CD14-positive monocyte (primary cell): ENCODE measurements at regions not wholly inside any gene's neighbourhood (a gene's known extent, or its start where the extent isn't known, plus 50 kb on each side); places are given as distances from the start of the nearest gene placed in this dataset.

ENCODE experiments used
- DNase-seq, 3 donors: peaks; one replicate each; pipeline ENCODE4 v3.0.0-alpha.2; 2011 to 2022
- H2AFZ ChIP-seq: 2 replicates; pipeline ENCODE4 v1.6.0; 2012; ENCODE audit warnings: mild to moderate bottlenecking, low read depth, low read length, inconsistent platforms; ENCODE audit not compliant: insufficient read depth, poor library complexity, severe bottlenecking
- H3K27ac ChIP-seq, 2 donors: 1 replicate in 1 of 2; 2 replicates in 1 of 2; pipeline ENCODE4 v1.5.1; 2012 to 2013; ENCODE audit warnings: low read length in 2 of 2, control low read depth in 1 of 2, inconsistent platforms in 1 of 2, low read depth in 1 of 2, mild to moderate bottlenecking in 1 of 2
- H3K27me3 ChIP-seq, 2 donors: one replicate each; pipeline versions ENCODE4 v1.6.0 to v1.6.1; 2011 to 2013; ENCODE audit warnings: low read length in 2 of 2; ENCODE audit not compliant: control insufficient read depth in 2 of 2, insufficient read depth in 2 of 2
- H3K36me3 ChIP-seq, 2 donors: replicated peaks in 1 of 2; 1 replicate in 1 of 2; 2 replicates in 1 of 2; pipeline versions ENCODE4 v1.5.1 to v1.6.1; 2012 to 2013; ENCODE audit warnings: low read length in 2 of 2, control low read depth in 1 of 2, inconsistent platforms in 1 of 2, mild to moderate bottlenecking in 1 of 2; ENCODE audit not compliant: insufficient read depth in 2 of 2, control insufficient read depth in 1 of 2
- H3K4me1 ChIP-seq, 2 donors: 1 replicate in 1 of 2; 2 replicates in 1 of 2; pipeline versions ENCODE4 v1.5.1 to v1.6.1; 2012 to 2013; ENCODE audit warnings: low read length in 2 of 2, control low read depth in 1 of 2, inconsistent platforms in 1 of 2, mild to moderate bottlenecking in 1 of 2, moderate library complexity in 1 of 2; ENCODE audit not compliant: insufficient read depth in 2 of 2, control insufficient read depth in 1 of 2
- H3K4me2 ChIP-seq: replicated peaks from 2 replicates; pipeline ENCODE3; 2012; ENCODE audit warnings: low read length, moderate library complexity, mild to moderate bottlenecking; ENCODE audit not compliant: poor library complexity, severe bottlenecking; ENCODE audit errors: extremely low read depth
- H3K4me3 ChIP-seq, 3 experiments: fragments of 200-600 bp in 1 of 3; sonication (generic) in 1 of 3; replicated peaks in 1 of 3; 1 replicate in 2 of 3; 2 replicates in 1 of 3; pipeline ENCODE4 v1.5.1; 2011 to 2013; ENCODE audit warnings: low read length in 3 of 3, mild to moderate bottlenecking in 3 of 3, control low read depth in 2 of 3, low read depth in 2 of 3, inconsistent platforms in 1 of 3, moderate library complexity in 1 of 3
- H3K79me2 ChIP-seq: 2 replicates; pipeline ENCODE4 v1.6.0; 2012; ENCODE audit warnings: mild to moderate bottlenecking, control low read depth, inconsistent platforms, low read length, moderate library complexity; ENCODE audit not compliant: insufficient read depth
- H3K9ac ChIP-seq: 2 replicates; pipeline ENCODE4 v1.6.0; 2017; ENCODE audit warnings: low read length, mild to moderate bottlenecking; ENCODE audit not compliant: insufficient read depth, poor library complexity, severe bottlenecking
- H3K9me3 ChIP-seq, 2 donors: replicated peaks in 1 of 2; 1 replicate in 1 of 2; 2 replicates in 1 of 2; pipeline versions ENCODE4 v1.5.1 to v1.6.1; 2012 to 2013; ENCODE audit warnings: low read length in 2 of 2, control low read depth in 1 of 2; ENCODE audit not compliant: control insufficient read depth in 1 of 2, insufficient read depth in 1 of 2
- H4K20me1 ChIP-seq: 2 replicates; pipeline ENCODE4 v1.6.0; 2012; ENCODE audit warnings: mild to moderate bottlenecking, low read length, control low read depth, moderate library complexity; ENCODE audit not compliant: insufficient read depth
- H3K27ac Mint-ChIP-seq, 7 donors: one replicate each; pipeline ENCODE4 v1.8.0; 2020; ENCODE audit warnings: mild to moderate bottlenecking in 7 of 7, mixed read lengths in 7 of 7, moderate library complexity in 6 of 7, inconsistent platforms in 2 of 7
- H3K27me3 Mint-ChIP-seq, 3 donors: one replicate each; pipeline ENCODE4 v1.8.0; 2021 to 2022; ENCODE audit warnings: low read depth in 3 of 3, mild to moderate bottlenecking in 3 of 3, mixed read lengths in 3 of 3, moderate library complexity in 3 of 3, inconsistent platforms in 1 of 3
- H3K36me3 Mint-ChIP-seq, 2 donors: one replicate each; pipeline ENCODE4 v1.8.0; 2020; ENCODE audit warnings: mixed read lengths in 2 of 2, inconsistent platforms in 1 of 2, mild to moderate bottlenecking in 1 of 2
- H3K4me1 Mint-ChIP-seq: one replicate; pipeline ENCODE4 v1.8.0; 2020; ENCODE audit warnings: mild to moderate bottlenecking, mixed read lengths
- H3K4me3 Mint-ChIP-seq, 2 donors: one replicate each; pipeline ENCODE4 v1.8.0; 2020; ENCODE audit warnings: mild to moderate bottlenecking in 2 of 2, mixed read lengths in 2 of 2, moderate library complexity in 1 of 2
- H3K9me3 Mint-ChIP-seq, 7 donors: one replicate each; pipeline ENCODE4 v1.8.0; 2020 to 2022; ENCODE audit warnings: mixed read lengths in 7 of 7, mild to moderate bottlenecking in 6 of 7, moderate library complexity in 6 of 7, inconsistent platforms in 2 of 7
- WGBS: methylation state at CpG from one replicate; pipeline ENCODE4 v1.1.5; 2013; ENCODE audit warnings: missing lambda C conversion rate; ENCODE audit not compliant: insufficient coverage; 5-methylcytosine and 5-hydroxymethylcytosine counted together
- intact Hi-C, 2 donors: fragments of 100-400 bp; cut with micrococcal nuclease; formaldehyde crosslinking; loops; one replicate each; pipeline versions ENCODE4 v1.15.0 to v1.15.1; 2023
- TF ChIP-seq, protein P1 (sequence below): fragments of 200-600 bp; IDR thresholded peaks from one replicate; pipeline ENCODE4 v1.8.0; 2022; ENCODE audit warnings: antibody characterized with exemption, mild to moderate bottlenecking

DNA sequence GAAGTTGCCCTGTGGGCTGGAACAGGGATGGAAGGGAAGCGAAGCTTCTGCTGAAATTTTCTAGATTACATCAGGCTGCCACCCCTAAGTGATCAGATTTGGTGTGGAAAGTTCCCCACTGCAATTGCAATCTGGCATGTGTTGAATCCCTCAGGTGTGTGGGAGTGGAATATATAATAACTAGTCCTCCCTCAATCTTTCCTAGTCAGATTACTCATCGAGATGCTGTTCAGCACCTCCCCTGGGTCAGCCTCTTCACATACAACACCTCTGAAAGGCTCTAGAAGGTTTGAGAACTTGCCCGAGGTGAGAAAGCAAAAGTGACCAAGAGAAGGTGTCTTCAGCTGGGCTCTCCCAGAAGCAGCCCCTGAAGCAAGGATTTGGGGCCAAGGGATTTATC lies 336.8 kb downstream of the BCOR start:
- no peaks in the 10 kb centered on the region for H3K9me3 ChIP-seq
- H3K9ac ChIP-seq: no peak overlapping the region
- no peaks in the 10 kb centered on the region for H3K27me3 ChIP-seq
- peaks cover 0 to under 1% of the 10 kb centered on the region in 2 donors for H3K4me1 ChIP-seq
- no peak overlapping the region for H3K4me3 Mint-ChIP-seq
- peaks cover 10% of the 10 kb centered on the region for H3K4me1 Mint-ChIP-seq
- H3K4me2 ChIP-seq: no peak overlapping the region
- H3K79me2 ChIP-seq: no peaks in the 10 kb centered on the region
- WGBS: no CpG with 5 or more reads among the region's 3 CpGs
- intact Hi-C loops: no loop called here
- H3K9me3 Mint-ChIP-seq: peaks cover 0 to 1% (median 0%) of the 10 kb centered on the region in 7 donors
- TF ChIP-seq, protein P1, sequence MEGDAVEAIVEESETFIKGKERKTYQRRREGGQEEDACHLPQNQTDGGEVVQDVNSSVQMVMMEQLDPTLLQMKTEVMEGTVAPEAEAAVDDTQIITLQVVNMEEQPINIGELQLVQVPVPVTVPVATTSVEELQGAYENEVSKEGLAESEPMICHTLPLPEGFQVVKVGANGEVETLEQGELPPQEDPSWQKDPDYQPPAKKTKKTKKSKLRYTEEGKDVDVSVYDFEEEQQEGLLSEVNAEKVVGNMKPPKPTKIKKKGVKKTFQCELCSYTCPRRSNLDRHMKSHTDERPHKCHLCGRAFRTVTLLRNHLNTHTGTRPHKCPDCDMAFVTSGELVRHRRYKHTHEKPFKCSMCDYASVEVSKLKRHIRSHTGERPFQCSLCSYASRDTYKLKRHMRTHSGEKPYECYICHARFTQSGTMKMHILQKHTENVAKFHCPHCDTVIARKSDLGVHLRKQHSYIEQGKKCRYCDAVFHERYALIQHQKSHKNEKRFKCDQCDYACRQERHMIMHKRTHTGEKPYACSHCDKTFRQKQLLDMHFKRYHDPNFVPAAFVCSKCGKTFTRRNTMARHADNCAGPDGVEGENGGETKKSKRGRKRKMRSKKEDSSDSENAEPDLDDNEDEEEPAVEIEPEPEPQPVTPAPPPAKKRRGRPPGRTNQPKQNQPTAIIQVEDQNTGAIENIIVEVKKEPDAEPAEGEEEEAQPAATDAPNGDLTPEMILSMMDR: no peak
- no peak overlapping the region for H3K27ac ChIP-seq
- no peak overlapping the region for H3K27ac Mint-ChIP-seq
- H3K36me3 ChIP-seq: no peaks in the 10 kb centered on the region
- no peaks in the 10 kb centered on the region for H3K36me3 Mint-ChIP-seq
- no peak overlapping the region for H2AFZ ChIP-seq
- no peak overlapping the region for H3K4me3 ChIP-seq
- peaks cover 2 to 3% (median 2%) of the 10 kb centered on the region in 3 donors for H3K27me3 Mint-ChIP-seq
- no peak for DNase-seq
- H4K20me1 ChIP-seq: no peaks in the 10 kb centered on the region

DNA sequence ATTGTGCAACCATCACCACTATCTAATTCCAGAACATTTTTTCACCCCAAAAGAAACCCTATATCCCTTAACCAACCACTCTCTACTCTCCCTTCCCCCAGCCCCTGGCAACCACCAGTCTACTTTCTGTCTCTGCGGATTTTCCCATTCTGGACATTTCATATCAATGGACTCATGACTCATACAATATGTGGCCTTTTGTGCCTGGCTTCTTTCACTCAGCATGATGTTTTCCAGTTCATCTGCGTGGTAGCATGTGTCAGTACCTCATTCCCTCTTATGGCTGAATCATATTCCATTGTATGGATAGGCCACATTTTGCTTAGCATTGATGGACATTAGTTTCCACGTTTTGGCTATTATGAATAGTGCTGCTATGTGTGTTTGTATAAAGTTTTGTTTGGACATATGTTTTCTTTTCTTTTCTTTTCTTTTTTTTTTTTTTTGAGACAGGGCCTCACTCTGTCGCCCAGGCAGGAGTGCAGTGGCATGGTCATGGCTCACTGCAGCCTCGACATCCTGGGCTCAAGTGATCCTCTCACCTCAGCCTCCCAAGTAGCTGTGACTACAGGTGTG lies 335.4 kb downstream of the BCOR start:
- intact Hi-C loops: no loop called here
- Histone ChIP-seq H3K4me1 (no peaks in the 10 kb centered on the region), H3K27me3 (no peaks in the 10 kb centered on the region), H3K9ac (no peak overlapping the region), H3K79me2 (no peaks in the 10 kb centered on the region), H2AFZ (no peak overlapping the region), H3K4me2 (no peak overlapping the region), H3K36me3 (no peaks in the 10 kb centered on the region), H3K27ac (no peak overlapping the region), H4K20me1 (no peaks in the 10 kb centered on the region), H3K4me3 (no peak overlapping the region), H3K9me3 (no peaks in the 10 kb centered on the region)
- H3K27ac Mint-ChIP-seq: no peak overlapping the region
- peaks cover 0 to 1% (median 0%) of the 10 kb centered on the region in 7 donors for H3K9me3 Mint-ChIP-seq
- H3K4me1 Mint-ChIP-seq: peaks cover 12% of the 10 kb centered on the region
- H3K27me3 Mint-ChIP-seq: peaks cover 2 to 6% (median 3%) of the 10 kb centered on the region in 3 donors
- no peaks in the 10 kb centered on the region for H3K36me3 Mint-ChIP-seq
- H3K4me3 Mint-ChIP-seq: no peak overlapping the region
- WGBS: 80% methylated on average over 1 of the region's 5 CpGs
- TF ChIP-seq, protein P1: no peak
- DNase-seq: peak in 1 of 3 donors; percentile 48
